Stomach (tissue), 8 donors: ENCODE measurements at regions not wholly inside any gene's neighbourhood (a gene's known extent, or its start where the extent isn't known, plus 50 kb on each side); places are given as distances from the start of the nearest gene placed in this dataset.

Experiments
- DNase-seq, 2 donors: peaks; one replicate each; pipeline versions ENCODE4 v3.0.0 to v3.0.0-alpha.2; 2013 to 2019
- H3K27ac ChIP-seq, 5 donors: fragments of 200-600 bp in 4 of 5; sonication (generic) in 4 of 5; one replicate each; pipeline ENCODE4 v1.5.1; 2013 to 2019; ENCODE audit warnings: mild to moderate bottlenecking in 1 of 5, moderate library complexity in 1 of 5
- H3K27me3 ChIP-seq, 3 donors: fragments of 200-600 bp; sonication (generic); one replicate each; pipeline ENCODE4 v1.5.1; 2017 to 2019; ENCODE audit warnings: mixed run types in 1 of 3
- H3K36me3 ChIP-seq, 4 donors: fragments of 200-600 bp; sonication (generic); 1 replicate in 3 of 4; 2 replicates in 1 of 4; pipeline ENCODE4 v1.5.1; 2016 to 2019
- H3K4me1 ChIP-seq, 4 donors: fragments of 200-600 bp; sonication (generic); one replicate each; pipeline ENCODE4 v1.5.1; 2016 to 2019
- H3K4me3 ChIP-seq, 4 donors: fragments of 200-600 bp; sonication (generic) in 3 of 4; one replicate each; pipeline ENCODE4 v1.5.1; 2016 to 2019; ENCODE audit warnings: mild to moderate bottlenecking in 1 of 4
- H3K9me3 ChIP-seq, 4 donors: fragments of 200-600 bp; sonication (generic); one replicate each; pipeline ENCODE4 v1.5.1; 2016 to 2019
- CTCF ChIP-seq, 7 experiments: fragments of 450-650 bp in 4 of 7; fragments of 200-600 bp in 3 of 7; sonication (generic) in 3 of 7; IDR thresholded peaks; one replicate each; pipeline ENCODE4 v1.5.1; 2016 to 2019; ENCODE audit warnings: antibody characterized with exemption in 7 of 7, control low read depth in 2 of 7, mild to moderate bottlenecking in 1 of 7
- EP300 ChIP-seq: sonication (generic); formaldehyde crosslinking; IDR thresholded peaks from one replicate; pipeline ENCODE4 v1.6.1; 2017; ENCODE audit warnings: antibody characterized with exemption
- POLR2A ChIP-seq, 4 donors: fragments of 450-650 bp; IDR thresholded peaks; one replicate each; pipeline ENCODE4 v1.6.1; 2016; ENCODE audit warnings: antibody characterized with exemption in 4 of 4, control low read depth in 2 of 4, mild to moderate bottlenecking in 1 of 4, moderate library complexity in 1 of 4
- POLR2AphosphoS5 ChIP-seq, 3 donors: sonication (generic); formaldehyde crosslinking; IDR thresholded peaks; one replicate each; pipeline ENCODE4 v1.6.1; 2016; ENCODE audit warnings: antibody characterized with exemption in 3 of 3
- WGBS, 5 donors: extraction: QIAGEN DNeasy Blood & Tissue Kit in 3 of 5; methylation state at CpG; one replicate each; pipeline versions ENCODE4 v1.1.5 to v1.1.7; 2013 to 2018; 5-methylcytosine and 5-hydroxymethylcytosine counted together
- intact Hi-C: fragments of 100-400 bp; cut with DNase I; formaldehyde crosslinking; loops from one replicate; pipeline ENCODE4 v1.15.1; 2023; ENCODE audit warnings: low total_unique reads
- donor health status: healthy with polysubstance abuse.
- donor health status: Bipolar disorder and iron deficiency.
- donor health status: healthy.

- no peak for DNase-seq
Measured at GRCh38 chr3:147939425-147939824, 530.3 kb downstream of the ZIC1 start.

GRCh38 chr3:147939839-147940238 is 530.7 kb downstream of the ZIC1 start:
- TF ChIP-seq POLR2AphosphoS5 (IDR thresholded peaks at IDR 0.05) = no peak
- TF ChIP-seq CTCF (IDR thresholded peaks at IDR 0.05) = no peak
- no peak for TF ChIP-seq EP300
- no peak for TF ChIP-seq POLR2A (IDR thresholded peaks at IDR 0.05)
- no peaks in the 10 kb centered on the region for H3K27me3 ChIP-seq
- no peaks in the 10 kb centered on the region for H3K9me3 ChIP-seq
- peak in 1 of 2 donors; percentile 12 for DNase-seq
- intact Hi-C loops = no loop called here
- H3K27ac ChIP-seq = no peak overlapping the region
- no peaks in the 10 kb centered on the region for H3K36me3 ChIP-seq
- no peaks in the 10 kb centered on the region for H3K4me1 ChIP-seq
- WGBS, 5 donors = 27 to 50% (median 37%) methylated on average over 7 of the region's 7 CpGs
- no peak overlapping the region for H3K4me3 ChIP-seq

More at GRCh38 chr3:147939425-147939824, 530.3 kb downstream of the ZIC1 start:
- Histone ChIP-seq H3K27me3 (no peaks in the 10 kb centered on the region), H3K36me3 (no peaks in the 10 kb centered on the region), H3K9me3 (no peaks in the 10 kb centered on the region), H3K4me3 (no peak overlapping the region), H3K4me1 (no peaks in the 10 kb centered on the region), H3K27ac (no peak overlapping the region)
- TF ChIP-seq POLR2AphosphoS5 (IDR thresholded peaks at IDR 0.05) (no peak), EP300 (no peak), CTCF (IDR thresholded peaks at IDR 0.05) (no peak), POLR2A (IDR thresholded peaks at IDR 0.05) (no peak)
- intact Hi-C loops = no loop called here
- WGBS, 5 donors = 76 to 84% (median 82%) methylated on average over 2 of the region's 2 CpGs

- 68 to 80% (median 76%) methylated on average over 3 of the region's 3 CpGs for WGBS, 5 donors
- Histone ChIP-seq H3K27me3 (no peaks in the 10 kb centered on the region), H3K27ac (no peak overlapping the region), H3K4me3 (no peak overlapping the region), H3K36me3 (no peaks in the 10 kb centered on the region), H3K4me1 (no peaks in the 10 kb centered on the region), H3K9me3 (no peaks in the 10 kb centered on the region)
- no peak for TF ChIP-seq POLR2A (IDR thresholded peaks at IDR 0.05)
- intact Hi-C loops = no loop called here
- no peak for DNase-seq
Measured at GRCh38 chr3:147940405-147941193, 531.4 kb downstream of the ZIC1 start.

- H3K27me3 ChIP-seq = no peaks in the 10 kb centered on the region
- no peaks in the 10 kb centered on the region for H3K9me3 ChIP-seq
- DNase-seq = no peak
- intact Hi-C loops = no loop called here
- H3K4me1 ChIP-seq = peaks cover 0 to 7% (median 0%) of the 10 kb centered on the region in 4 donors
- WGBS, 5 donors = 68 to 78% (median 72%) methylated on average over 2 of the region's 2 CpGs
- H3K4me3 ChIP-seq = no peak overlapping the region
- TF ChIP-seq POLR2A (IDR thresholded peaks at IDR 0.05) = no peak
- TF ChIP-seq EP300 = no peak
- TF ChIP-seq CTCF (IDR thresholded peaks at IDR 0.05) = no peak
- no peak for TF ChIP-seq POLR2AphosphoS5 (IDR thresholded peaks at IDR 0.05)
- H3K36me3 ChIP-seq = no peaks in the 10 kb centered on the region
- no peak overlapping the region for H3K27ac ChIP-seq
Measured at GRCh38 chr3:147941969-147942368, 532.8 kb downstream of the ZIC1 start.
